GM19328 (cell line): ENCODE measurements at regions not wholly inside any gene's neighbourhood (a gene's known extent, or its start where the extent isn't known, plus 50 kb on each side); places are given as distances from the start of the nearest gene placed in this dataset.

Experiments used
- ATAC-seq: cut with Tn5 transposase; IDR thresholded peaks from one replicate; pipeline ENCODE4 v1.9.1; 2021; ENCODE audit warnings: mild to moderate bottlenecking, moderate library complexity; ENCODE audit not compliant: unreplicated experiment

GRCh38 chr7:13179775-13180523 lies 492.5 kb downstream of the ARL4A start:
- ATAC-seq, result no peak

- ATAC-seq, result no peak
These were observed 493.8 kb downstream of the ARL4A start for GRCh38 chr7:13181216-13181615.

- ATAC-seq, result no peak
These were observed 497.7 kb downstream of the ARL4A start for GRCh38 chr7:13185139-13185538.

GRCh38 chr7:13188236-13188805 lies 500.9 kb downstream of the ARL4A start:
- no peak for ATAC-seq

GRCh38 chr7:13188922-13189321 lies 501.5 kb downstream of the ARL4A start:
- ATAC-seq, result no peak

- no peak for ATAC-seq
These were observed 502.2 kb downstream of the ARL4A start for GRCh38 chr7:13189668-13190067.

- ATAC-seq, result no peak
These were observed 510.1 kb downstream of the ARL4A start for GRCh38 chr7:13197501-13197900.

GRCh38 chr7:13198036-13198435 lies 510.6 kb downstream of the ARL4A start:
- ATAC-seq, result no peak

GRCh38 chr7:13198727-13199126 lies 511.3 kb downstream of the ARL4A start:
- no peak for ATAC-seq

- ATAC-seq, result no peak
These were observed 514.2 kb downstream of the ARL4A start for GRCh38 chr7:13201628-13202027.

GRCh38 chr7:13217768-13218167 lies 530.3 kb downstream of the ARL4A start:
- no peak for ATAC-seq

GRCh38 chr7:13225068-13225467 lies 537.6 kb downstream of the ARL4A start:
- ATAC-seq, result no peak

GRCh38 chr7:13226385-13226784 lies 539.0 kb downstream of the ARL4A start:
- no peak for ATAC-seq

GRCh38 chr7:13231216-13231615 lies 543.8 kb downstream of the ARL4A start:
- ATAC-seq, result no peak

GRCh38 chr7:13235436-13235835 lies 548.0 kb downstream of the ARL4A start:
- ATAC-seq, result no peak

- no peak for ATAC-seq
These were observed 548.6 kb downstream of the ARL4A start for GRCh38 chr7:13236026-13236425.

GRCh38 chr7:13240349-13240748 lies 552.9 kb downstream of the ARL4A start:
- no peak for ATAC-seq

- no peak for ATAC-seq
These were observed 554.0 kb downstream of the ARL4A start for GRCh38 chr7:13241416-13241815.

GRCh38 chr7:13257661-13258060 lies 570.2 kb downstream of the ARL4A start:
- ATAC-seq, result no peak

- ATAC-seq, result no peak
These were observed 571.0 kb downstream of the ARL4A start for GRCh38 chr7:13258386-13258785.

- no peak for ATAC-seq
These were observed 572.5 kb downstream of the ARL4A start for GRCh38 chr7:13259930-13260329.

- no peak for ATAC-seq
These were observed 575.6 kb downstream of the ARL4A start for GRCh38 chr7:13262929-13263530.
